Activated CD8-positive, alpha-beta memory T cell treated with anti-CD3 and anti-CD28 coated beads, Interleukin-2, amount 50 U/mL, for 24 hours (primary cell): ENCODE measurements at regions not wholly inside any gene's neighbourhood (a gene's known extent, or its start where the extent isn't known, plus 50 kb on each side); places are given as distances from the start of the nearest gene placed in this dataset.
"Not testable (repeated sequence)": the region's sequence is repeated elsewhere in the genome, so short reads cannot be mapped to it uniquely, and the experiment has no call there.

ENCODE experiments used
- DNase-seq: peaks from one replicate; pipeline ENCODE4 v3.0.0-alpha.2; 2020; ENCODE audit errors: extremely low read depth

DNA sequence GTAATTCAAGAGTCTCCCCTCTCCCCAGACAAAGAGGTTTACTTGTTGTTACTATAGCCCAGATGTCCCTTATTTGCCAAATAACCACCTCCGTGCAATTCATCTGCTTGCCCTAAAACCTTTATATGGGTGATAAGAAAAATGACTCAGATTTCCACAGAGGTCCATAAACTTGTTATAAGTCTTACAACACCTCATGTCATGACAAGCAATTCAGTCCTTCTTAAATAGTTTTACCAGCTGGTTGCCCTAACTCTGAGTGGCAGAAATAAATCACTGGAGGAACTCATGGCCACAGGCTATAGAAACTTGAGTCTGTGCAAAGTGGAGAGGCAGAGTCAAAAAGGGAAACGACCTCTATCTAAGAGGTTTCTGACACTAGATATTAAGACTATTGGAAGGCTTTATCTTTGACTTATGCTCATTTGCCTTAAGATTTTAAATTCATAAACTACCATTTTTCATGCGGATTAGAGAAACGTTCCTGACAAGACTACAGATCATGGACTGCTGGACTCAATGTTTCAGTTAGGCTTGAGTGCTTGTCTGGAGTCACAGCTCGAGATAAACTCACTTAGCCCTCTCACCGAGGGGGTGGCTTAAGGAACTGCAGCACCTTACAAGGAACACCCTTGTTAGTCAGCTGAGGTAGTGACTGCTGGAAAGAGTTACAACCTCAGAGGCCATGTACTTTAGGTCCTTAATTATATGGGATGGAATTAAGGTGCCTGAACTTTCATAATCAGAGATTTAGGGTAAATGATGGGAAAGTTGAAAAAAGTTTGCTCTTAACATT is 662.5 kb upstream of the USP24 start:
- no peak for DNase-seq

DNA sequence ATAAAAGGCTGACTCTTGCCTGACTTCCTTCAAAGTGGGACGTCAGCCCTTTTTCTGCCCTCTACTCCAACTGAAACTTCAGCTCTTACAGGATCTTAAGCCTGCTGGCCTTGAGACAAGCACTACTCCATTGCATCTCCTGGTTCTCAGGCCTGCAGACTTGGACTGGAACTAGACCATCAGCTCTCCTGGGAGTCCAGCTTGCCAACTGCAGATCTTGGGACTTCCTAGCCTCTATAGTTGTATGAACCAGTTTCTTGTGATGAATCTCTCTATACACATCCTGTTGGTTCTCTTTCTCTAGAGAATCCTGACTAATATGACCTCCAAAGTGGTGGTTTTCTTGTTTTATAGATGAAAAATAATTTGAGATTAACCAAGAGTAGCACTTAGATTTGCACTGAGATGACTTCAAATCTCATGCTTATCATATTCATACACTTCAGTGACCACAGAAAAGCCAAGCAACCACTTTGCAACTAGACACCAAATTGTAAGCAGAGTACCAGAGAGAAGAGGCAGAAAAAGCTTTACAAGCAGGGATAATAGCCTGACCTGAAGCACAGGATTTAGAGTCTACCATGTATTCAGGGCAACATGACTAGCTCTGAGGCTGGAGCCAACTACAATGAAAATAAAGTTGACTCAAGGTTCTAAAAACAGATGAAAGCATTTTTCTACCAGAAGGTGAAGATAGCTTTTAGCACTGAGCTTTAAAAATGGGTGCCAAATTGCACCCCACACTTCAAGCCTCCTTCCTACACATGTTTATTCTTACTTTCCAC is 661.3 kb upstream of the USP24 start:
- no peak for DNase-seq

- DNase-seq = no peak
These were observed 654.9 kb upstream of the USP24 start for GRCh38 chr1:55870106-55870505.

GRCh38 chr1:55869065-55869464 is 653.9 kb upstream of the USP24 start:
- no peak for DNase-seq

DNA sequence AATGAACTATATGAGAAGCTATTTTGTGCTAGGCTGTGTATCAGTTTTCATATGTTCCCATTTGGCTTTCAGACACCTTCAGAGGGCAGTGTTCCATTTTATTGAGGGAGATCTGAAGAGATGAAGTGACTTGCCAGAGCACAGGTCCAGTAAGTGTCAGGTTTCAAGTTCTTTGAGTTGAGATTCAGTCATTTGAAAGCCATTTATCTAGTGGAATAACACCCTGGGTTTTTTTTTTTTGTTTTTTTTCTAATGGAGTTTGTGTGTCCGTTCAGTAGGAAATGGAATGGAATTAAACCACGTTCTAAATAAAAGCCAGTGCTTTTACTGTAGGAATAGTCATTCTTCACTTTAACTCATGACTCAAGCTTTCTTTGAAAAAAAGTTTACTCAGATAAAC is 652.9 kb upstream of the USP24 start:
- no peak for DNase-seq

GRCh38 chr1:55867304-55867843 is 652.2 kb upstream of the USP24 start:
- no peak for DNase-seq

DNA sequence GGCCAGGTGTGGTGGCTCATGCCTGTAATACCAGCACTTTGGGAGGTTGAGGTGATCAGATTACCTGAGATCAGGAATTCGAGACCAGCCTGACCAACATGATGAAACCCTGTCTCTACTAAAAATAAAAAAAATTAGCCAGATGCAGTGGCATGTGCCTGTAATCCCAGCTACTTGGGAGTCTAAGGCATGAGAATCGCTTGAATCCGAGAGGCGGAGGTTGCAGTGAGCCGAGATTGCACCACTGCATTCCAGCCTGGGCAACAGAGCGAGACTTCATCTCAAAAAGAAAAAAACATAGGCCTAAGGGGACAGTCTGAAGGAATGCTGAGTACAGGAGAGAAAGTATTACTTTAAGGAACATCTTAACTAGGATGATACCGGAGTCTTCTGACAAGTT is 650.6 kb upstream of the USP24 start:
- not testable (repeated sequence) for DNase-seq

DNA sequence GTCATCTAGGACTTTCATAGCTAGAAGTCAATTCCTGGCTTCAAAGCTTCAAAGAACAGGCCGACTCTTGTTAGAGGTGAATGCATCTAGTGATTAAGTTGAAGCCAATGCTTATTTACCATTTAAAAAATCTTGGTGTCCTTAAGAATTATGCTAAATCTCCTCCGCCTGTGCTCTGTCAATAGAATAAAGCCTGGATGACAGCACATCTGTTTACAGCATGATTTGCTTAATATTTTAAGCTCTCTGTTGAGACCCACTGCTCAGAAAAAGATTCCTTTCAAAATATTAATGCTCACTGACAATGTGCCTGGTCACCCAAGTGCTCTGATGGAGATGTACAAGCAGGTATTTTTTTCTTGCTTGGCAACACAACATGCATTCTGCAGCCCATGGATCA is 649.1 kb upstream of the USP24 start:
- no peak for DNase-seq

DNA sequence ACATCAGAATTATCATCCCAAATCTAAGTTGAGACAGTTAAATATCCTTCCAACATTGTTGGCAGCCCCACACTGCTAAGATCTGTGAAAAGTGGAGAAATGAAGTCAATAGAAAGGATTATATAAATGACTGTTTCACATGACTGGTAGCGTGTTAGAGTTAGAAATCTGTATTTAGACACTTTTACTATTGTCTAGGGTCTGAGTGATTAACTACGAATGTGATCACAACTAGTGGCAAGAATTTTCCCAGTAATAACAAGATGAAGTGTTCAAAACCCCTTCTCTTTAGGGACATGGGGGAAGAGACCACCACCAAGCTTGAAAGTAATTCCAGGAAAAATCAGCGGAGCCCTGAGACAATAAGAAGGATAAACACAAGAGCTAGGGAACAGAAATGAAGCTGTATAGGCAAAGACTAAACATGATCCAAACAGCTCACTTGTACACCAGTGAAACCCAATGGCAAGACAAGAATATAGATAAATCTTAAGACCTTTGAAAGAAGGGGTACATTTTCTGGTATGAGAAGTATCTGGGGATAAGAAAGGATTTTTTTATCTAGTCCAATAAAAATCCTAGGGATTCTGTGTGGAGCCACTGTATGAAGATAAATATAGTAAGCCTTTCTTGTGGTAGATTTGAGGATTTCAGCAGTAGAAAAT is 646.6 kb upstream of the USP24 start:
- no peak for DNase-seq

GRCh38 chr1:55860798-55861519 is 645.8 kb upstream of the USP24 start:
- no peak for DNase-seq

- DNase-seq = no peak
These were observed 645.2 kb upstream of the USP24 start for GRCh38 chr1:55860326-55860725.

GRCh38 chr1:55854911-55855310 is 639.7 kb upstream of the USP24 start:
- DNase-seq = no peak

DNA sequence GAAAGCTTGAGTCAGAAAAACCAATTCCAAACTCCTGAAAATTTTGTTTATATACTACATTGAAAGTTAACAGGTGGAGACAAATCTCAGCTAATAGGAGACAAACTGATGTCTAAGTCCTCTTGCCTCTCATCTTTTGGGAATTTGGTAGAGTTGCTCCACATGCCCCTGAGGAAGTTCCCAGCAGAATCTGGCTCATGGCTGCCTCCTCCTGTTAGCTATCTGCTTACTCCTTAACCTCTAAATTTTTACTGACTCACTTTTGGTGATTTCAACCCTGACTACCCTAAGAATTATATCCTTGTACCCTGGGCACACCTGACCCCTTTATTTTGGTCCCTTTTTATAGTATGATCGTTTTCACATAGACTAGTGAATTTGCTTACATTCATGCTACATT is 633.7 kb upstream of the USP24 start:
- no peak for DNase-seq

GRCh38 chr1:55846051-55846450 is 630.9 kb upstream of the USP24 start:
- no peak for DNase-seq

GRCh38 chr1:55844322-55844721 is 629.2 kb upstream of the USP24 start:
- DNase-seq = no peak

DNA sequence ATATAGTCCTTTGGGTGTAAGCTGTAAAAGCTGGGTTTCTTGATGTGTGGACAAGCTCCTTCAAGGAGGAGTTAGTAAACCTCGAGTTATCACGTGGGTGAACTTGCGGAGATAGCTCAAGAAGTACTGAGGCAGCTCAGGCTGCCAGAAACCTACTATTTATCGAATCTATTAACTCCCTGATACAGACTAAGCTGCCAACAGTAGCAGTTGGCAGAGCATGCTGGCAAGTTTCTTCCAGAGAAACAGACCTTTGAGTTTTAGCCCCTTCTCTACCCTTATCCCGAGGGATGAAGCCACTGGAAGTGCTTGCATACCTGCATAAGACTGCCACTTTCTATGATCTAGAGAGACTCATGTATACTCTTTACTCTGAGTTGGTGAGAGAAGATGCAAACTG is 624.5 kb upstream of the USP24 start:
- DNase-seq = no peak

- no peak for DNase-seq
These were observed 624.1 kb upstream of the USP24 start for GRCh38 chr1:55839221-55839620.

GRCh38 chr1:55836086-55836485 is 620.9 kb upstream of the USP24 start:
- DNase-seq = no peak

DNA sequence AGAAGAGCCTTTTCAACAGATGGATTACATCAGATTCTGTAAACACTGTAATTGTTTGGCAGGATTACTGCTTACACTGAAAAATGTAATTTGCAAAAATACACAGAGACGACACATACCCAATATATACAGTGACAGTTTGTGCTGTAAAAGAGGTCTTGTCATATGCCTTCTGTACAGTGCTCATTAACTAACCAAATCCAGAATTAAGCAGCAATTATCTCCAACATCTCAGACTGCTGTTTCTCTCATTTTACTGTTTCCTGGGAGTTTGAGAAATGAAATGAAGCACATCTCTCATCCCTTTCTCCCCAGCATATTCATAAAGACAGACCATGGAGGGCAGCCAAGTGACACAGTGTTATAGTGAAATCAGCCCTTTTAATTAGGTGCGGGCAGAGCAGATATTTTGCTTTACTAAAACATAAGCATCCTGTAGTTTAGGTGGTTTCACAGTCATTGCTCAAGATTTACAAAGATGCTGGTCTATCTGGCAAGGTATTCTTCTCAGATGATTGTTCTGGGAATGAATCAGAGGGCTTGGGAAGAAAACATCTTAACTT is 618.4 kb upstream of the USP24 start:
- DNase-seq = no peak

DNA sequence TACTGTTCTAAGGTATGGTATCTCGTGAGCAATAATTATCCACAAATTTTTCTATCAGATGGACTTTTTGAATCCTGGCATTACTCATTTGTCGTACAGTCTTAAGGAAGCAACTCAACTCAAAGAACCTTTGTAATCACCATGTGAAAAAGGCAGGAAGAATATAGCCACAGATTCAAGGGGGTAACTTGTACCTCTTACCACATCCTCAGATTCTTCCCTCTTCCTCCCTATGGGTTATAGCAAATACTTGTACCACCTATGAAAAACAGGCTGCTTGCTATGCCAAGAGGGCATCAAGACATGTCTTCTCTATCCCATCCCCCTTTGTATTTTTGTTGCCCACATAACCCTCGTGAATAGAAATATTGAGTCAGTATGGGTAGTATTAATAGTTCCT is 616.6 kb upstream of the USP24 start:
- DNase-seq = no peak

- no peak for DNase-seq
These were observed 612.9 kb upstream of the USP24 start for GRCh38 chr1:55828044-55828443.
